ENCODE measurements at regions not wholly inside any gene's neighbourhood (a gene's known extent, or its start where the extent isn't known, plus 50 kb on each side); places are given as distances from the start of the nearest gene placed in this dataset.

DNA sequence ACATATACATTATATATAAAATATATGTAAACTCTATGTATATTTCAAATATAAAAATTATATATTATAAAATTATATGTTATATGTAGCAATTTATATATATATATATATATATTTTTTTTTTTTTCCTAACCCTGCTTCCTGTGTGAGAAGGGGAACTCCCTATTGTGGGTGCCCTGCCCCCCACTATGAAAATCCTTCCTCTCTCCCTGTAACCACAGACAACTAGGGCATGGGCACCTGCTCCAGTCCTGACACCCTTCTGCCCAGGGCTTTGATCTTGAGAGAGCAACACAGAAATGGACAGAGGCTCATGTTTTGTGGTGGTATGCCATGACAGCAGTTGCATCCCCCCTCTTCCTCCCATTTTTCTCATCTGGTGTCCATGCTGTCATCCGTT lies 148.7 kb upstream of the IL12B start:
- ATAC-seq, result no peak
- TF ChIP-seq, protein P1, sequence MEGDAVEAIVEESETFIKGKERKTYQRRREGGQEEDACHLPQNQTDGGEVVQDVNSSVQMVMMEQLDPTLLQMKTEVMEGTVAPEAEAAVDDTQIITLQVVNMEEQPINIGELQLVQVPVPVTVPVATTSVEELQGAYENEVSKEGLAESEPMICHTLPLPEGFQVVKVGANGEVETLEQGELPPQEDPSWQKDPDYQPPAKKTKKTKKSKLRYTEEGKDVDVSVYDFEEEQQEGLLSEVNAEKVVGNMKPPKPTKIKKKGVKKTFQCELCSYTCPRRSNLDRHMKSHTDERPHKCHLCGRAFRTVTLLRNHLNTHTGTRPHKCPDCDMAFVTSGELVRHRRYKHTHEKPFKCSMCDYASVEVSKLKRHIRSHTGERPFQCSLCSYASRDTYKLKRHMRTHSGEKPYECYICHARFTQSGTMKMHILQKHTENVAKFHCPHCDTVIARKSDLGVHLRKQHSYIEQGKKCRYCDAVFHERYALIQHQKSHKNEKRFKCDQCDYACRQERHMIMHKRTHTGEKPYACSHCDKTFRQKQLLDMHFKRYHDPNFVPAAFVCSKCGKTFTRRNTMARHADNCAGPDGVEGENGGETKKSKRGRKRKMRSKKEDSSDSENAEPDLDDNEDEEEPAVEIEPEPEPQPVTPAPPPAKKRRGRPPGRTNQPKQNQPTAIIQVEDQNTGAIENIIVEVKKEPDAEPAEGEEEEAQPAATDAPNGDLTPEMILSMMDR (IDR thresholded peaks at IDR 0.05), result no peak
- TF ChIP-seq POLR2AphosphoS5 (IDR thresholded peaks at IDR 0.05), result no peak
- no peak for TF ChIP-seq POLR2A (IDR thresholded peaks at IDR 0.05)
- no peak for TF ChIP-seq EP300 (IDR thresholded peaks at IDR 0.05)

DNA sequence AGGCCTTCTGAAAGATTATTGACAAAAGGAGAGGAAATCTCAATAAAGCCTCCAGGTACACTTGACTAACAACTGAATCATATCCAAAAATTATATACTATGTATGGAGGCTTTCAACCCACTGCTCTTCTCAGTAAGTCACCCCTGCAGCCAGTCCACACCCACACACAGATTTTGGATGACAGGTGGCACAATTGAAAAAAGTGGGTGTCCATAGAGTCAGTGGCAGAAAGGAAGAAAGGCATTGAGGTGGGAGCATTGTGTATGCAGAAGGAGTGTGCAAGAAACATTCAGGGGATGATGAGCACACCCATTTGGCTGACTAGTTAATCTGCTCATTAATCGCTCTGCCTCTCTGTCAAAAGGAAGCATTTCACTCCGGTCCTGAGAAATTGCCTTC lies 150.6 kb upstream of the IL12B start:
- Histone ChIP-seq H3K27ac (no peak overlapping the region), H3K4me3 (no peak overlapping the region), H3K4me1 (no peaks in the 10 kb centered on the region), H3K27me3 (peaks cover 4% of the 10 kb centered on the region), H3K9me3 (peaks cover 0 to 11% (median 0%) of the 10 kb centered on the region in 3 donors), H3K36me3 (no peaks in the 10 kb centered on the region)
- ATAC-seq, result no peak
- 74 to 75% methylated on average over 2 of the region's 2 CpGs for whole genome bisulfite sequencing, 2 donors (ENCODE audit: low coverage in 1 of 2)
- TF ChIP-seq EP300 (IDR thresholded peaks at IDR 0.05) (no peak), POLR2AphosphoS5 (IDR thresholded peaks at IDR 0.05) (no peak), POLR2A (IDR thresholded peaks at IDR 0.05) (no peak)
- TF ChIP-seq, protein P1 (IDR thresholded peaks at IDR 0.05), result no peak

More for the DNA sequence above, 148.7 kb upstream of the IL12B start:
- Histone ChIP-seq H3K9me3 (peaks cover 0 to 22% (median 0%) of the 10 kb centered on the region in 3 donors), H3K36me3 (no peaks in the 10 kb centered on the region), H3K4me3 (no peak overlapping the region), H3K27me3 (peaks cover 4% of the 10 kb centered on the region), H3K4me1 (no peaks in the 10 kb centered on the region), H3K27ac (no peak overlapping the region)
- no CpG with 5 or more reads among the region's 1 CpG for WGBS, 2 donors (ENCODE audit: low coverage in 1 of 2)

DNA sequence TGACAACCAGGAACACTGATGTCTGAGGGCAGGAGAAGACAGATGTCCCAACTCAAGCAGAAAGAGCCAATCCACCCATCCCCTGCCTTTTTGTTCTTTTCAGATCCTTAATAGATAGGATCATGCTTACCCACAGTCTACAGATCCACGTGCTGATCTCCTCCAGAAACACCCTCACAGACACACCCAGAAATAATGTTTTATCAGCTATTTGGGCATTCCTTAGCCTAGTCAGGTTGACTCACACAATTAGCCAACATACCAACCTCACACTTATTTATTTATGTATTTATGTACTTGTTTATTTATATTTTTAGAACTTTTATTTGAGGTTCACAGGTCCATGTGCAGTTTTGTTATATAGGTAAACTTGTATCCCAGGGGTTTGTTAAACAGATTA lies 151.5 kb upstream of the IL12B start:
- Histone ChIP-seq H3K9me3 (peaks cover 0 to 7% (median 0%) of the 10 kb centered on the region in 3 donors), H3K27ac (no peak overlapping the region), H3K4me1 (no peaks in the 10 kb centered on the region), H3K36me3 (no peaks in the 10 kb centered on the region), H3K27me3 (peaks cover 4% of the 10 kb centered on the region), H3K4me3 (no peak overlapping the region)
- no peak for ATAC-seq
- TF ChIP-seq EP300 (IDR thresholded peaks at IDR 0.05), result no peak
- no peak for TF ChIP-seq POLR2AphosphoS5 (IDR thresholded peaks at IDR 0.05)
- TF ChIP-seq POLR2A (IDR thresholded peaks at IDR 0.05), result no peak
- TF ChIP-seq, protein P1 (IDR thresholded peaks at IDR 0.05), result no peak
- 60 to 75% methylated on average over 1 of the region's 1 CpG for WGBS, 2 donors (ENCODE audit: low coverage in 1 of 2)

DNA sequence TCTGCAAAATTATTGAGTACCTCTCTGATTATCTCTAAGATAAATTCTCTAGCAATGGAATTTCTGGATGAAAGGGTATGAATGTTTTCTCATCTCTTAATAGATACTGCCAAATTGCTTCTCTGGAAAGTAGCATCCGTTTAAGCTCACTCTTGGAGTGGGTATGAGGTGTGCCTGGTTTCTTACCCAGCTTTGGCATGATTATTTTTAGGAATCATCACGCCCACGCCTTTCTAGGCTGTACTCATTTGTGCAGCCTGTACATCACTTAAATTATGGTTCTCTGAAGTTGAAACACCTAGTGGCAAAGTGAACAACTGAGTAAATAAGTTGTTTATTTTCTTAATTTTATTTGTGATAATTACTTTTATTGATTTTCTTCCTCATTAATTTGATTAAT lies 156.5 kb upstream of the IL12B start:
- ATAC-seq, result no peak
- no peak overlapping the region for H3K27ac ChIP-seq
- no peaks in the 10 kb centered on the region for H3K4me1 ChIP-seq
- TF ChIP-seq, protein P1 (IDR thresholded peaks at IDR 0.05), result no peak
- TF ChIP-seq EP300 (IDR thresholded peaks at IDR 0.05), result no peak
- no peak for TF ChIP-seq POLR2AphosphoS5 (IDR thresholded peaks at IDR 0.05)
- TF ChIP-seq POLR2A (IDR thresholded peaks at IDR 0.05), result no peak
- peaks cover 0 to 7% (median 0%) of the 10 kb centered on the region in 3 donors for H3K9me3 ChIP-seq
- H3K27me3 ChIP-seq, result peaks cover 4% of the 10 kb centered on the region
- 79 to 80% methylated on average over 3 of the region's 3 CpGs for WGBS, 2 donors (ENCODE audit: low coverage in 1 of 2)
- no peaks in the 10 kb centered on the region for H3K36me3 ChIP-seq
- H3K4me3 ChIP-seq, result no peak overlapping the region

DNA sequence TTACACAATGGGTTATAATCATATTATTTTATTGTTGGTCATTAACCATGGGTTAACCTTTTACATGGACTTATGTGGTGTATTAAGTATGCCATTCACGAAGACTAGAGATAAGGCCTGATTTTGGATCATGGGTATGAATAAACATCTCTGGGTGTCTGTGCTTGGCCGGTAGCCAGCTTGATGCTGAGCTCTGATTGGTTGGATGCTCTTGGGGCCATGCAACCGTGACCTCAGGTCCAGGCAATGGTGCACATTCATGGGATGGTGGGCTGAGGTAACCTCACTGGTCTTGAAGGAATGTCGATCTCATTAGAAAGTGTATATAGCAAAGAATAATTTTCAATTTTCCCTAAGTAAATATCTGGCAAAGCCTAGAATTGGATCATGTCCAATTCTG lies 158.2 kb upstream of the IL12B start:
- Histone ChIP-seq H3K4me3 (no peak overlapping the region), H3K4me1 (no peaks in the 10 kb centered on the region), H3K27me3 (no peaks in the 10 kb centered on the region), H3K9me3 (peaks cover 0 to 7% (median 0%) of the 10 kb centered on the region in 3 donors), H3K36me3 (no peaks in the 10 kb centered on the region), H3K27ac (no peak overlapping the region)
- TF ChIP-seq, protein P1 (IDR thresholded peaks at IDR 0.05), result no peak
- TF ChIP-seq EP300 (IDR thresholded peaks at IDR 0.05) (no peak), POLR2A (IDR thresholded peaks at IDR 0.05) (no peak)
- ATAC-seq, result no peak
- WGBS, 2 donors (ENCODE audit: low coverage in 1 of 2), result 53 to 75% methylated on average over 3 of the region's 4 CpGs

Data from gastroesophageal sphincter (tissue), 4 donors.